GM19035 (cell line): ENCODE measurements at regions not wholly inside any gene's neighbourhood (a gene's known extent, or its start where the extent isn't known, plus 50 kb on each side); places are given as distances from the start of the nearest gene placed in this dataset.

Source experiments
- ATAC-seq: cut with Tn5 transposase; IDR thresholded peaks from one replicate; pipeline ENCODE4 v1.9.1; 2021; ENCODE audit not compliant: unreplicated experiment

DNA sequence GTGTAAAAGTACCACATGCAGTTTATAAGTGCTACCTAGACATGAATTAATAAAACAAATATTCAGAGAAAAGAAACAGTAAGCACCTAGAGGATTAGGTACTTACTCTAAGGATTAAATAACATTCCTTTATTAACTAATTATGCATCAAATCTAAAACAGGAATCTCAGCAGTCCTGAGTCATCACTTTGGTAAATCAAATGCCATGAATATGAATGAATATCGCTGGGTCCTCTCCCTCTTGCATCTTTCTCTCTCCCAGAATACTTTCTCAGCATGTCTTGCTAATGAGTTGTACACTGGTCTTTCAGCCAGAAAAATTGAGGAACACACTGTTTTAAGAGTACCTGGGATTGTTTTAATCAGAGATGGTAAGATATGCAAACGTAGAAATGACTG is 225.5 kb upstream of the NFE2L3 start:
- ATAC-seq = no peak

DNA sequence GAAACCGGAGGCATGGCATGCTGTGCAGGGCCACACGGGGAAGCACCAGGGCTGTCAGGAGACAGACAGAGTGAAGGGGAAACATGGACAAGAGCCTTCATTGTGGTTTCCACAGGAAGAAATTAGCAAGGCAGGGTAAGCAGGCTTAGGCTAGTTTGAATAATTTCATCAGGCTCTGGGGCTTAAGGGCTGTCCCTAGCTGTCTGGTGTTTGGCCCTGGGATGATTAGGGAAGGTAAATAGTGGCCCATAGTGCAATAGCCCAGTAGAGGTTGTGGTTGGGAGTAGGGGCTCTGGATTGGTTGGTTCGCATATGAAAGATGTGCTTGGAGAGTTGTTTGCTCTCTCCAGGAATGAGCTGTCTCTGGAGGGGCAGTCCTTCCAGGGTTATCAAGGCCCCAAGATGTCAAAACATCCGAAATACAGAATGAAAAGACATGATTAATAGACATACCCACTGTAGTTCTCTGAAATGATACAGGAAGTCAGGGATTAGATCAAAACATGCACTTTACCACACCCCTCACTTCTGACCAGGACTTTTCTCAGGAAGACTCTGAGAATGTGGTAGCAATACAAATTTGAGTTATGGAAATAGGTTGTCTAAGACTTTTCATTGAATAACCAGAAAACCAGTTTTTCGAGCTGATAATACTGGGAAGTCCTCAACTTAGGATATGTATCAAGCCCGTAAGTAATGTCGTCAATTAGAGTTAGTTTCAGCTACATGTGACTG is 224.9 kb upstream of the NFE2L3 start:
- ATAC-seq = no peak

DNA sequence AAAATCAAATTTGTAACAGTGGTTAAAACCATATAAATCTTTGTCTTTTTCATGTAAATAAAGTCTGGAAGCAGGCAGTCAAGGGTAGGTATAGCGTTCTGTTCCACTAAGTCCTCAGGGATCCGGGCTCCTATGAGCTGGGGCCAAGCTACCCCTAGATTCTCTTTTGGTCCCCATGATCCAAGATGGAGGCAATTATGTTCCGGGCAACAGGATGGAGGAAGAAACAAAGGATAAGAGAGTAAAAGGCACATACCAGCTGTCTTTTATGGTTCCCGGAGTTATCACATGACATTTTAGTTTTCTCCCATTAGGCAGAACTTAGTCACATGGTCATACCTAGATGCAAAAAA is 224.4 kb upstream of the NFE2L3 start:
- no peak for ATAC-seq

DNA sequence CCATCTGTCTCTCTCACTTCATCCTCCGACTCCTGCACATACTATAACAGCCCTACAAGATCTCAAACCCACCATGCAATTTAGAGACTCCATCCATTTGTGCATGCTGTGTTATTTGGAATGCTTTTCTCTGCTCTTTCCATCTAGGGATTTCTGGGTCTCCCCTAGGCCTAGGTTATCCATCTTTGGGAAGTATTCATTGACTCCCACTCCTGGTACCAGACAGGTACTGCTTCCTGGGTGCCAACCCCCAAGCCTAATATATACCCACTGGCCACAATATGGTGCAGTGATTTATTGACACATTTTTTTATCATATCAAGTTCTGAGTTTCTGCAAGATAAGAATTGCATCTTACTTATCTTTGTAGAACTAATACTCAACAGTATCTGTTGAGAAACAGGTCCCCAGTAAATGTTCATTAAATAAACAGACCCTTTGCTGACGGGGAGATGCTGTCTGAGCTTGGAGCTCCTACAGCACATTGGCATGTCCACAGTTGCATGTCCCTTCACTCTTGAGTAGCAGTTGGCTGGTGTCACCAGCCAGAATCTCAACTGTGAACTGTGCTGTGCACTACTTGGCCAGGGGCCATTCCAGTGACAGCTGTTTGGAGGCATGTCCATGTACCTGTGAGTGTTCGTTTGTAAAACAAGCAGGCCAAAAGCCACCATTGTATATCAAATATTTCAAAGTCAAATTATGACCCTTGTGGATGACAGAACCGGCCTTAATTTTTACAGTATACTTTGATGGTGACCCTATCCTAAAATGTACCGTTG is 223.3 kb upstream of the NFE2L3 start:
- no peak for ATAC-seq

DNA sequence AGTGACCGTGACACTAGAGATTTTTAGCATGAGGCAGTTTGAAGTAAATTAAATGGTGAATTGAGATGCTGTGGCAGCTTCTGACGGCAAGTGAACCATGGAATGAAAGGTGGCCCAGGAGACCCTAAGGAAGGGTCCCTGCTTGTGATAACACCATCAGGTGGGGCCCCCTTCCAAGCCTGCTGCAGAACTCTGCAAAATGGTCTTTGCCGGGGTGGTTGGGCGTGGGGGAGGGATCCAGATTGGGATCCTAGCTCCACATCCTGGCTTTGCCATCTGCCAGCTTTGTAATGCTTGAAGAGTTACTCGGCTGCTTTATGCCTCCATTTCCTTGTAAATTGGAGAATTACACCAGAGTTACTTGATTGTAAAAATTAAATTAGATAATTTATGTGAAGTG is 222.6 kb upstream of the NFE2L3 start:
- no peak for ATAC-seq

DNA sequence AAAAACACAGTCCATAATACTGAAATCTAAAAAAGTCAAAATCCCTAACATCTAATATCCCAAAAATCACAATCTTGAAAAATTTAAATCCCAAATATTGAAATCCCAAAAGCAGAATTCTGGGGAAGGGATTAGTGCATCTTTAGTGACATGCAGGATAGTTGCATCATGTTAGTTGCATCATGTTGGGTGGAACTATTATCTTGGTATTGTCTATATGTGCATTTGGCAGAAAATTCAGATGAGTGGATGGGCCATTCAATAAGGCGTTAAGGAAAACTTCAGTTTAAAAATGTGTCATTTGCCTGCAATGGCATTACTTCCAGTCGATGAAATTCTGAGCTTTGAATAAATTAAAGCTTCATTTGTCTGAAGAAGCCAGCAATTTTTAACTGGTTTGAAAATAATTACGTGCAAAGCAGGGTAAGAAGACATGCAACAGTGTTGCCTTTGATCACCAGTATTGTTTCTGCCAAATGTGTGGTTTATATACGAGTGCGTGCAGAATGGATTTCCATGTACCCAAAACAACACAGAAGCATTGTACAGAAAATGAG is 221.4 kb upstream of the NFE2L3 start:
- ATAC-seq = no peak

DNA sequence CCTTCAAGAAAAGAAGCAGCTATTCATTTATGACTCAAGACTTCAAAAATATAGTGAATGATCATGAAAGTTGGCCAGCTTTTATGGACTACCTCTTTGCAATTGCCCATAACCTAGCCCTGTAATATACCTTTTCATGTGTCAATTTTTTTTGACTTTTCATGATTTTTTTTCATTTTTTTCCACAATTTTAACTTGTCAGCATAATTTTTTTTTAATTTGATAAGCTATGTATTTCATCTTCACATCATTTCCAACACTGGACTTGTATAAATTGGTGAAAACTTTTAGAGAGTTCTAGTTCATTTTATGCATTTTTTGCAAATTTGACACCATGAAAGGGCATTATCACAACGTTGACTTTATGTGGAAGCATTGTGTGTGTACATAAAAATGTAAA is 220.8 kb upstream of the NFE2L3 start:
- no peak for ATAC-seq

DNA sequence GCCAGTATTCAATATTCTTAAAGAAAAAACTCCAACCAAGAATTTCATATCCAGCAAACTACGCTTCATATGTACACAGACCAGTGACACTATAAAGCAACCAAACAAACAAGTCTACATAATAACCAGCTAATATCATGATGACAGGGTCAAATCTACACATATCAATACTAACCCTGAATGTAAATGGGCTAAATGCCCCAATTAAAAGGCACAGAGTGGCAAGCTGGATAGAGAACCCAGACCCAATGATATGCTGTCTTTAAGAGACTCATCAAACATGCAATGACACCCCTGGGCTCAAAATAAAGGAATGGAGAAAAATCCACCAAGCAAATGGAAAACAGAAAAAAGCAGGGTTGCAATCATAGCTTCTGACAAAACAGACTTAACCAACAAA is 218.1 kb upstream of the NFE2L3 start:
- ATAC-seq = no peak

DNA sequence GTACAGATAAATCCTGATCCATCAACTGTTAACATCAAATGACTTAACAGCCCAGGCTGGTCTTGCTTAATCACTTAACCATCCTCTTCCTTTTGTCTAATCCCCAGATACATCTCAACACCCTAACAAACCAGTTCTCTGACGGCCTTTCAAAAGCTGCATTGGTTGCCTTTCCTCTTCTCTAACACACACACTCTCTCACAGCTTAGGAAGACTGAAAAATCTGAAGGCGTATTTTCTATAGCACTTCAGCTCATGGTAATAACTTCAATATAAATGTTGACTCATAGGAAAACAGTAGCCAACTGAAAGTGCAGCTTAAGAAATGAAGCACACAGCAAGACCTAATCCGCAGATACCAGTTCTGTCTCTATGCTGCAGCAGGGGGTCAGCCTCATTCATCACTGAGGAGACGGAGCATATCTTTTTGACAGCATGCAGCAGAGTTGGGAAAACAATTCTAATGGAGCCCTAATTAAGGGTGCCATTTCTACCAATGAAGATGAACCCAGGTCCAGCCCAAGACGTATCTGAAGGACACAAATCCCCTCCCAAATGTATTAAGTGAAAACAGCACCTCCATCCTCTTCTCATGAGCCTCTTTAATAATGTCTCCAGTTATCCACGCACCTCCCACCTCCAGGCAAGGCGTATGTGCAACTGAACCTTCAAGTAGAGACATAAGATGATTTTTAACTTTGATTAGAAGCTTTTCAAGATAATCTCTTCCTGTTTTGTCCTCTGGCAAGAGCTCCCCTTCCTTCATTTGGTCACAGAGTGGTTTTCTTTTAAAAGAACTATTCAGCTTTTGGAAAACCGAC is 211.7 kb upstream of the NFE2L3 start:
- ATAC-seq = no peak

DNA sequence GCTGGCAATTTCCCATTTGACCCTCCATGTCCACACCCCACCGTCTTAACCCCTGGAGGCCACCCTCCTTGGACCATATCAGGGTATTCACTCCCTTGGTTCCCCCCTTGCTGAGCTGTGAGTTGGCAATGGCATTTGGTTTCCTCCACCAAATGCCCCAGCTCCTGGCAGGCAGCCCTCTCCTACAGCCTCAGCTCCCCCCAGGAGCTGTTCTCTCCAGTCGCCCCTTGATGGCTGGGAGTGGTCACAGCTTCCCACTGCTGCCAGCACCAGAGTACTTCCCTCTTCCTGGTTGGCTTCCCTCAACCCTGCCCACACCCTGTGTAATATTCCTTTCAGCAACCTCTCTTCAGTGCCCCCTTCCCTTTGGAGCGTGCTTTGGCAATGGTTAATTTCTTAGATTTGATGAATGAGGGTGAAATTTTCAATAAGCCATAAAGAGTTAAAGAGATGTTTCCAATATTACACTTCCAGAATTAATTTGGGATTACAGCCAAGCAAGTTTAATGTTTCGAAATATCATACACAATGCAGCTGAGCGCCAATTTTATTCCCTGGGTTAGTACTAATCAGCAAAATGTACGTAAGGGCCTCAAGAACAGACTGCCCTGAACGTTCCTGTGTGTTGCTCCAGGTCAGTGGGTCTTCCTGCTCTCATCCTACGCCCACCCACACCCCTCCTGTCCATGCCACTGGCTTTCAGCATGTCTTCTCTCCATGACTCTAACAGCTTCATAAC is 207.1 kb upstream of the NFE2L3 start:
- ATAC-seq = no peak

DNA sequence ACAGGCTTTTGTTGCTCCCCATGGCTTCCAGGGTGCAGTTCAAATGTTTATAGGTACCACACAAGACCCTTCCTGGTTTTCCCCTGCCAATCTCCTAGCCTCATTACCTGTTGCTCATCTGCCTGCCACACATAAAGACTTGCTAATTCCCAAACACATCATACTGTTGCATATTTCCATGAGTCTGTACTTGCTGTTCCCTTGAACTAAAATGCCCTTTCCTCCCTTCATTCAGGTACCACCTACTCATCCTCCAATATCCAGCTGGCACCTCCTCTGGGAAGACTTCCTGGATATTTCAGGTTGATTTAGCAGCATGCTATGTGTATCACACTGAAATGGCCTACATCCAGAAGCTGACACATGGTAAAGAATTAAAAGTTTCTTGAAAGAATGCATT is 206.4 kb upstream of the NFE2L3 start:
- ATAC-seq = no peak

DNA sequence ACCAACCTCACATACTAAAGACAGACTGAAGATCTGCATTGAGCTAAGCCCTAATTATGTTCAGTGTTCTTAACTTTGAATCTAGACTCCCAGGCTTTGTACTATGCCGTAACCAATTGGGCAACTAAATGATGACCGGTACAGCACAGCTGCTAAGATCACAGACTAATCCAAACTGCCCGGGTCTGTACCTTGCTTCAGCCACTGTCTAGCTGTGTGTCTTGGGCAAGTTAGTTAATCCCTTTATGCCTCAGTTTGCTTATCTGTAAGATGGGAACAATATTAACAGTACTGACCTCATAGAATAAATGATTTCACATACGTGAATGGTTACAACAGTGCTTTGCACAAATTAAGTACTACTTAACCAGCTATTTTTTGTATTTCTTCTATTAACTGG is 205.8 kb upstream of the NFE2L3 start:
- no peak for ATAC-seq

DNA sequence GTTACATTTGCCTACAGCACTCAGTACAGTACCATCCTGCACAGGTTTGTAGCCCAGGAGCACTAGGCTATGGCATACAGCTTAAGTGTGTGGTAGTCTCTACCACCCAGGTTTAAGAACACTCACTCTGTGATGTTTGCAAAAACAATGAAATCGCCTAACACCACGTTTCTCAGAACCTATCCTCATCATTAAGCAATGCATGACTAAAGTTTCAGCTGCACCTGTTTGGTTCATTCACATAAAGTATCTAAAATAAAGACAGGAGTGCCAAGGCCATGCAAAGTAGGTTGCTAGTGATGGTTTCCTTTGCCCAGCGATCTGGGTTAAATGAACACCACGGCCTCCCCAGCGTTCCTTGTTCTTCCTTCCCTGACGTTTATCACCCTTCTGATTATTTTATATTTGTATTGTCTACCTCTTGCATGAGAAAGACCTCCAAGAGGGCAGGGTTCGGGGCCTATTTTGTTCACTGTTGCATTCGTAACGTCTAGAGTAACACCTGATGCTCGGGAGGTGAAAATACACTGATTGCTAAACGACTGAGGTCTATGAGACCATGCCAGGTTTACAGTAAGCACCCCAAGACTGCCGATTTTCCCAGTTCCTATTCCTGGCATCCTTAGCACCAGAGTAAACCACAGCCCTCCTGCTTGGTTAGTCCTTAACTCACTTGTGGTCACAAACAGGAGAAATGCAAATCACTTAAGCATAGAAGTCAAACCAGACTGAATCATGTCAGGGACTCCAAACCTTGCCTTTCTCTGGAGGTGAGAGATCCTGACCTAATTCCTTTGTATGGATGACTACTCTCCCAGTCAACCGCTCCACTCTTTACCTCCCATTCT is 204.1 kb upstream of the NFE2L3 start:
- no peak for ATAC-seq

DNA sequence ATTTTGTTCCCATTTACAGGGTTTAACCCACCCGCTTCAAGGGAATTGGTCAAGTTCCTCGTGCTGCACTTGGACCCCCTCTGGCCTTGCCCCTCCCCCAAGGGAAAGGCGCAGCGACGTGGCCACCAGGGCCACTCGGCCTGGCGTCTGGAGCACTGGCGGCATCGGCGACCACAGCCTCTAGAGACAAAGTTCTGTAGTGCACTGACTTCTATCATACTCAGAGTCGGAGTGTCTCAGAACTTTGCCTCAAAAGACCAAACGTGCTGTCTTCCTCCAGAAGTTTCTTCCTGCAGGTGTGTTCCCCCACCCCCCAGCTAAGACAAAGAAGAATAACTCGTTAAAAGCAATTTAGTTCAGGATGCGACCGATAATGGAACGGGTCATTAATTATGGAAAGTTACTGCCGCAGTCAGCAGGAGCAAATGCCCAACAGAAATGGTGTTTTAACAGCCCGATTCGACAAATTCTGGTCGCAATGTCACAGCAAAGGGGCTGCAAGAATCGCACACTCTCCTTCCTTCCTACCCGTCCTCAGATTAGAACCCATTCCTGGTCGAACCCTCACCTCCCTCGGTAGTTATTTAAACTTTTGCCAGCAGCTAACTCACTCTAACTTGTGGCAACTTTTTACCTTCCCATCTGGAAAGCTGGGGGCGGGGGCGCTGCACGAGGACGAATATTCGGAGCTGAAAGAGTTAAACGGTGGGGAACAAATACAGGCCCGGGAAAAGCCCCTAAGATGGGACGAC is 202.1 kb upstream of the NFE2L3 start:
- no peak for ATAC-seq

DNA sequence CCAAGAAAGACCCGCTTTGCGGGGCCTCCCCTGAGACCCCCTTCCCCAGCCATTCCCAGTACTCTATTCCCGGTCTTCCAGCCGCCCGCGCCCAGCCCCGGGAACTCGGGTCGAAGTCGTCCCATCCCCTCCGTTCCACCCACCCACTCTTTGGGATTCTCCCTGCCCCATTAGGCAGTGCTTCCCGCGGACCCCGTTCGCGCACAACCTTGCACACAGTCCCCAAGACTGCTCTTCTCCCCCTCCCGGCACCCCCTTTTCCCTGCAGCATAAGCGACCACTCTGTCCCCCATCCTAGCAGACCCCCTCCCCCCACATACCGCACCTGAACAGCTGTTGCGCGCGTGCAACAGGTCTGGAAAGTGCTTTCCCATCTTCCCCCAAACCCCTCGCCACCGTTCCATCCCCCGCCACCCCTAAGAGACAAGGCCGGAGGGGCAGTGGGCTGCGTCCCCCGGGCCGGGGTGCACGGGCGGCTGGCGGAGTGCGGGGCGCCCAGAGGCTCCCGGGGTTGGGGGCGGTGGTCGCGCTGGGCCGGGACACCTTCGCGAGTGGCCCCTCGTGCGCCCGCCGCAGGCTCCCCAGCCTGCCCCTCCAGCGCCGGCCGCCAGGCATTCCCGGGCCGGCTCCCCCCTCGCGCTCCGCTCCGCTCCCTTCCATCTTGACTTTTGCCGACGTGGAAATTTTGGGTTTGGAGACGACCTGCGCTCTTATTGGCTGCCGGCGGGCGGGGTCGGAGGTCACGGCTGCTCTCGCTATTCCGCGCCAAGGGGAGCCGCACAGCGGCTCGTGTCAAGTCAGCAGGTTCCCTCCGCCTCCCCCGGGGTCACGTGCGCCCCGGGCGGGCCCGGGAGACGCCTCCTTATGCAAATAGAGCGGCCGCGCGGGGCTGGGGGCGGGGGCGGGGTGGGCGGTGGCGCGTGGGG is 201.2 kb upstream of the NFE2L3 start:
- peak; percentile 85 for ATAC-seq

DNA sequence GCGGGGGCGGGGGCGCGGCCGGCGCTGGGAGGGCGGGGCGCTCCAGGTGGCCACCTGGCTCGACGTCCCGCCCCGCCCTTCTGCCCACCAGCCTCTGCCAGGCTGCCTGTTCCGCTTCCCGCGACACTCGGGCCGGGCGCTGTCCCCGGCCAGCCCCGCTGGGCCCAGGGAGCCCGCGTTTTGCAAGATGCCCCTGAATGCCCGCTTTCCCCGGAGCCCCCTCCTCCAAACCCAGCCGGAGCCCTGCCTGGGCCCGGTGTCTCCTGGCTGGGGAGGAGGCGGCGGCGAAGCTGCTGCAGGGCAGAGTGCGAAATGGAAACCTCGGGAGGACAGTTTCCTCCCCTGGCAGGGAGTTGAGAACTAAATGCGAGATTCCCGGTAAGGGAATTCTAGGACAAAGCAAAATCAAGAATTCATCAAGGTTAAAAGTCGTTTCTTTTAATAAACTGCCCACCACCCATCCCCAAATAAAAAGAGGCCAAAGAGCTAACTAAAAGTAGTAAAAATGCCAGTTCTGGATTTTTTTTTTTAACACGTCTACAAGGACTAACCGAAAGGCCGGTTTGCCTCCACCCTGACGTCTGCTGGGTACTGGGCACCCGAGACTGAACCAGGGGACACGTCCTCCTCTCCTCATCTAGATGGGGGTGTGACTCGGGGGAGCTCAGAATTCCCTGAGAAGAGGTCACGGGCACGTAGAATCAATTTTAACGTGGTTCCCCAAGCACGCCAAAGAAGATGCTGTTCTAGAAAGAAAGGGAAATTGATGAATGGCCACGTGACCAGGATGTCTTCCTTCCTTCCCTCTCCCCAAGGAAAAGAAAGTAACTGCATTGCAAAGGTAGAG is 200.4 kb upstream of the NFE2L3 start:
- peak; percentile 49 for ATAC-seq
